GM18861 (cell line): ENCODE measurements at regions not wholly inside any gene's neighbourhood (a gene's known extent, or its start where the extent isn't known, plus 50 kb on each side); places are given as distances from the start of the nearest gene placed in this dataset.

Source experiments
- ATAC-seq: cut with Tn5 transposase; IDR thresholded peaks from one replicate; pipeline ENCODE4 v1.9.1; 2021; ENCODE audit not compliant: unreplicated experiment

DNA sequence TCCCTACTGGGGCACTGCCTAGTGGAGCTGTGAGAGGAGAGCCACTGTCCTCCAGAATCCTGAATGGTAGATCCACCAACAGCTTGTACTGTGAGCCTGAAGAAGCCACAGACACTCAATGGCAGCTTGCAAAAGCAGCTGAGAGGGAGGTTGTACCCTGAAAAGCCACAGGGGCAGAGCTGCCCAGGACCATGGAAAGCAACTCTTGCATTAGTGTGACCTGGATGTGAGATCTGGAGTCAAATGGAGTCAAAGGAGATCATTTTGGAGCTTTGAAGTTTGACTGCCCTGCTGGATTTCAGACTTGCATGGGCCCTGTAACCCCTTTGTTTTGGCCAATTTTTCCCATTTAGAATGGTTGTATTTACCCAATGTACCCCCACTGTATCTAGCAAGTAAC is 871.4 kb upstream of the PRMT6 start:
- ATAC-seq: no peak

DNA sequence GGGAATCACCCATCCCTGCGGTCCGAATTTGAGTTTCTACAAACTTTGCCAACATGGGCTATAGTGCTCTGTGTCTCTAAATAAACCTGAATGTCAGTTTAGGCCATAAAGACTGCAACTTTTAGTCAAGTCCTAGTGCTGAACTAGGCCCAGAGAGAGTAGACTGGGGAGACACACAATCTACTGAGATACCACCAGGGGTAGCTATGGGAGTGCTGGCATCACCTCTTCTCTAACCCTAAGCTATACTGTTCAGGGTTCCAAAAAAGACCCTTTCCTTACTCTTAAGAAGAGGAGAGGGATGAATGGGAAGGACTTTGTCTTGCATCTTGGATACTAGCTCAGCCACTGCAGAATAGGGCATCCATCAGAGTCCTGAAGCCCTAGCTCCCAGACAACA is 866.7 kb upstream of the PRMT6 start:
- ATAC-seq: no peak

DNA sequence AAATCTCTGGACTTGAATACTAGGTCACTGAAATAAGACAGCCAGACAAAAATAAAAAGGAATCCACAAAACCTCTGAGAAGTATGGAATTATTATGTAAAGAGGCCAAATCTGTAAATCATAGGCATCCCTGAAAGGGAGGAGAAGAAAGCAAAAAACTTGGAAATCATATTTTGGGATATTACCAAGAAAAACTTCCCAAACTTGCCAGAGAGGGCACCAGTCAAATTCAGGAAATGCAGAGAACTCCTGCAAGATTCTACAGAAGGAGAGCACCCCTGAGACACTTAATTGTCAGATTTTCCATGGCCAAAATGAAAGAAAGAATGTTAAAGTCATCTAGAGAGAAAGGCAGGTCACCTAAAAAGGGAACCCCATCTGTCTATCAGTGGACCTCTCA is 862.3 kb upstream of the PRMT6 start:
- ATAC-seq: no peak

DNA sequence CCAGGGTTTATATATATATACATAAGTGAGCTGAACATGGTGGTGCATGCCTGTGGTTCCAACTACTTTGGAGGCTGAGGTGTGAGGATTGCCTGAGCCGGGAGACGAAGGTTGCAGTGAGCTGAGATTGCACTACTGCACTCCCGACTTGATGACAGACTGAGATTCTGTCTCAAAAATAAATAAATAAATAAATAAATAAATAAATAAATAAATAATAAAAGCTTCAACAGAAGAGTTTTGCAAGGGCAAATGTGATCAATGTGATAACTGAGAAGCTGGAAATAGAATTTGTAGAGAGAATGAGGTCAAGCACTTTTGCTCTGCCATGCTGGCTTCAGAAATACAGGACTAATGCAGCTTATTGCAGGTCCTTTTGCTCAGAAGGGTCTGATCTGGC is 855.8 kb upstream of the PRMT6 start:
- no peak for ATAC-seq

DNA sequence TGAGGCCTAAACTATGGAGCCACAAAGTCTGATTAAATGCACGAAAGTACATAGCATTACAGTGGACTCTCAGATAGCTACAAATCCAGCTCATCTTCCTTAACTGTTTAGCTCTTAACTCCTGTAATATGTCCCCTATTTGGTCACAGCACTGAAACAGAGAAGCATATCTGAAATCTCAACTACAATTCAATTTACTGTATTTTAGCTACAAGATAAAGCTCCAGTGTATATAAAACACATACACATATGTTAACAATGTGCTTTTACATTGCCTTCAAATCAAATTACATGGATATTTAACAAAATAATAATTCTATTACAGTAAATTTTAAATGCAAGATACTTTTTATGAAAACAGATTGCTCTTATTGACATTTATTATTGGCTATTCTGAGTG is 849.3 kb upstream of the PRMT6 start:
- no peak for ATAC-seq

DNA sequence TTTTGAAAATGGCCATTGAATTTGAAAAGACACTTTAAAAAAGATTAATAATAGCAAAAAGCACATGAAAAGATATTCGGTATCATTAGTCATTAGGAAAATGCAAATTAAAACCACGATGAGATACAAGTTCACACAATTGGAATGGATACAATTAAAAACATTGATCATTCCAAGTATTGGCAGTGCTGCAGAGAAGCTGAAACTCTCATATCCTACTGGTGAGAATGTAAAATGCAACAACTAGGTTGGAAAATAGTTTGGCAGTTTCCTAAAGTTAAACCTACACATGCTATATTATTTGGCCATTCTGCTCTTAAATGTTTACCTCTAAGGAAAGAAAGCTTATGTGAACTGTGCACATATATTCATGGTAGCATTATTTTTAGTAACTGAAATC is 838.7 kb upstream of the PRMT6 start:
- ATAC-seq: no peak

DNA sequence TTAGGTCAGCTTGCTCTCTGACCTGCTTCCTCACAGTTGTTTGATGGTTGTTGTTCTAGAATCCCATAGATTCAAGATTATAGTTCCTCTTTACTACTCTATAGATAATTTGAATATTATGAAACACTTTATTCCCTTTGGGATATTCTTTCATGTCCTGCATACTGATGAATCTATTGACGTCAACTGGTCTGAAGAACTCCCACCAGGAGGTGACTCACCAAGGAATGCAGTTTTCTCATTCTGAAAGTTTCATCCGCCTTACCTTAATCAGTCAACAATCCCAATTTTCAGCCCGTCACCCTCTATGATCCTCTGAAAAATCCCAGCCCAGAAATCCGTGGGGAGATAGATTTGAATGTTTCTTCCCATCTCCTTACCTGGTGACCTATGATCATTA is 834.1 kb upstream of the PRMT6 start:
- ATAC-seq: no peak

DNA sequence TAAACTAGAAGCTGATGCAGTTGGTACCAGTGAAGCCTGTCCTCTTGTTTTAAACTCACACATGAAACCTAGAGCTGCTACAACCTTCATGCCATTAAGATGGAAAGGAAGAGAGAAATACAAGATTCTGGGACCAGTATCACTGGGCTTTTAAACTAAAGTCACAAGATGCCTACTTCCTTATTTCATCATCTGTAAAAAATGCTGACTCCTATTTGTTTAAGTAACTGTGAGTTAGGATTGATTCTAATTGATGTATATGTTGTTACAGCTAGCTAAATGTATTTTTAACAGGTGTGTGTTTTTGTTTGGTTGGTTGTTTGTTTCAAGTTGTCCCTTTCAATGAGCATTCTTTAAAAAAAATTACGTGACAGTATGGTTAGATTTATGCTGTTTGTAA is 833.3 kb upstream of the PRMT6 start:
- no peak for ATAC-seq

DNA sequence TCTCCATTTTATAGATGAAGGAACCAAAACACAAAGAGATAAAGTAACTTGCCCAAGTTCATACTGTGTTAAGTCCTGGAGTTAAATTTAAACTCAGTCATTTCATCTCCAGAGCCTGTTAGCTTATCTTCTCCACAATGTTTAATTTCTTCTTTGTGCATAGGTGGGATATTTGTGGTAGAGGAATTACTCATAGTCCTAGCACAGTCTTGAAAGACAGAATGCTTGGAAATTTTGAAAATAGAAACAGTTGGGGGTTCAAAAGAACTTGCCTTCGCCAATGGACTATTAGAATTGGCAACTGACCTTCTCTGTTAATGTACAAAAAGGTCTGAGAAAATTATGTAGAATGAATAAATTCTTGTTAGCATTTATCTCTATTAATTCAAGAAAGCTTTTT is 832.0 kb upstream of the PRMT6 start:
- no peak for ATAC-seq

DNA sequence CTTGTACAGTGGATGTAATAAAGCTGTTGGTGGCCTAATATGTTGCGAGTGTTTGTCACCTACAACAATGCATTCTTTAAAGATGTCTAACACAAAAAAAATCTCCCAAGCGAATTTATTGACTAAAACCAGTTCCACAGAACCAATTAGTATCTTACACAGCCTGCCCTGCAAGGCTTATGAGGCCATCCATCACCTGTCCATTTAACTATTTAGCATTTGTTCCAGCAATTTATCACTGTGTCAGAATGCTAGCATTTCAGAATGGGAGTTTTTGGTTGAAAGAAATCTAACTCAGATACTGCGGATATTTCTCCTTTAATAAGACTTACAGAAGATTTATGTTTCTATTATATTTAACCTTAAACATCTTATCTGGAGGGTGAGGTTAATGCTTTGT is 831.1 kb upstream of the PRMT6 start:
- ATAC-seq: no peak

DNA sequence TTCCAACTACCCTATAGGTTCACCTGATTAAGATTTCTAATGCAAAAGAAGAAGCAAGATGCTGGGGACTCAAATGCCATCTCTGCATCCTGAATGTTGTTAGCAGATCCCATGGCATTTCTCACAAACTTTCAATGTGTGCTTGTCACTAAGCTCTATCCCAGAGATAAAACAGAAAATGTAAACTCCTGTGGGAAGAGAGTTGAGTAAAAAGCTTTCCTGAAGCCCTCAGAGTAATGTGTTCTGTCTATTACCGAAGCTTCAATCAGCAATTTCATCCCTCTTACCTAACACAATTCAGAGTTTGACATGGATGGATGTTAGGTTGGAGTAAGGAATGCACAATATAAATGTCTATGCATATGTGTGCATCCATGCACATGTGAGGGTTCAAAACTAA is 829.9 kb upstream of the PRMT6 start:
- ATAC-seq: no peak

DNA sequence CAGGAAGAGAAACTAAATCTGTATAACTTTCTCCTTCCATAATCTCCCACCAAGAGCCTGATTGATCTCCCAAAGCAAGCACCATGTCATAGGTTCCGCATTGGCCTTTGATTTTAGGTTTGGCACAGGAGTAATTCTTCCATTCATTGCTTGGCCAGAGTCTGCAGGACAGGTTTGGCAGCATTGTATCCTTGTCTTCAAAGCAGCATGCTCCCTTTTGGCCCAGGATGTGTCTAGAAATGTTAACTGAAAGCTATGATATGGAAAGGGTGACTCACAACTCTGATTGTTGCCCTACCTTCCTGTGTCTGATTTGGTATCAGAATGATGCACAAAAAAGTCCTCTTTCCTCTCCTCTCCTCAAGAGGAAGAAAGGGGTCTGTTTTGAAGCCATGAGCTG is 824.3 kb upstream of the PRMT6 start:
- no peak for ATAC-seq

DNA sequence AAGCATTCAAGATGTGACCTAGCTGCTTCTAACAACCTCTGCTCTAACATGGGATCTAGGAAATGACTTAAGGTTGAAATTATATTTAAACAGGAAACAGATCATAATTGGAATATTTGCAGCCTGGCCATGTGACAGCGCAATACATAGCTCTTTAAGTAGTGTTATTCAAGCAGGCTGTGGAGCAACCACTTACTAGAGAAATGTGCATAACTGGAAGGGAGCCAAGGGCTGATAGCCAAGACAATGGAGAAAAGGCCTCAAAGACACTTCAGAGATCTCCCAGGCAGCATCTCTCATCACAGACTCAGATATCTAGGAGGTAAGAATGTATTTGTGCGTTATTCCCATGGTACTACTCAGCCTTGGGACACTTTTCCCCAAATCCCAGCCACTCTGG is 823.0 kb upstream of the PRMT6 start:
- ATAC-seq: no peak

DNA sequence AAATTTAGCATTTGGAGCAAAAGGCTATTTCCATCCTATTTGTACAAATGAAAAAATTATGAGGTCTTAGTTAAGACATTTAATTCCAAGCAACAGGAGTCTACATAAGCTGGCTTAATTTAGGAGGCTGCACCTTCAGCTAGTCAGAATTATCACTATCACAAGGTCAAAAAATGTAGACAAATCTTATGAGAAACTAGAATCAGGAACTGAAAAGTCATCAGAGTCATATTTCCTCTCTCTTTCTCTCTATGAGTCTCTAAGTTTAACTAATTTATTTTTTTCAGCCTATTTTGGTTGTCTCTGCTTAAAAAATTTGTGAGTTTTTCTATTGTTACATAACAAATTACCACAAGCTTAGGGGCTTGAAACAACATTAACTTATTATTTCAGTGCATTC is 807.1 kb upstream of the PRMT6 start:
- ATAC-seq: no peak

DNA sequence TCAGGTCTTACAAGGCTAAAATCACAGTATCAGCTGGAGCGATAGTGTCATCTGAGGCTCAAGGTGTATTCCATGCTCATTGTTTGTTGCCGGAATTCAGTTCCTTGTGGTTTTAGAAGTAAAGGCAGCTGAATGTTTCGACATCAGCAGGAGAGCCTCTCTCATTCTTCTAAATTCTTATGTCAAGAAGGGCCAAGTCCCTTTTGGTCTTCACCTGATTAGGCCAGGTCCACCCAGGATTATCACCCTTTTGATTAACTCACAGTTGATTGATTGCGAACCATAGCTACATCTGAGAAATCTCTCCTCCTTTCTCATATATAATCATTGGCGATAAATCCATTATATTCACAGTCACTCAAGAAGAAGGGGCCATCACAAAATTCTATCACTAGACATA is 806.7 kb upstream of the PRMT6 start:
- ATAC-seq: no peak

DNA sequence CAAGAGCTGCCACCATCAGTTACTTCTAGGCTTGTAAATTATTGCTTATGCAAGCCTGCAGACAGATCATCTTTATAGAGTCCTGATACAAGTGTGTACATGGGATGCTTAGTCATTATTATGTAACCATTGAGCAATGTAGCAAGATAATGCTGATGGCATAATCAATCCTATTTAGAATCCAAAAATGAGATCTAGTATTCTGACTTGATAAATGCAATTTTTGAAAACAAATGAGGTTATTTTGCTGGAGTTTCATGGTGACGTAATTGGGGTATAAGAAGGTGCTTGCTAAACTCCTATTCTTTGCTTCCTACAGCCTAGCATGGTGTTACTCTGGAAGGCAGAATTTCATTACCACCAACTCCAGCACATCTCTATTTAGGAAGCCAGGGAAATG is 801.7 kb upstream of the PRMT6 start:
- no peak for ATAC-seq

DNA sequence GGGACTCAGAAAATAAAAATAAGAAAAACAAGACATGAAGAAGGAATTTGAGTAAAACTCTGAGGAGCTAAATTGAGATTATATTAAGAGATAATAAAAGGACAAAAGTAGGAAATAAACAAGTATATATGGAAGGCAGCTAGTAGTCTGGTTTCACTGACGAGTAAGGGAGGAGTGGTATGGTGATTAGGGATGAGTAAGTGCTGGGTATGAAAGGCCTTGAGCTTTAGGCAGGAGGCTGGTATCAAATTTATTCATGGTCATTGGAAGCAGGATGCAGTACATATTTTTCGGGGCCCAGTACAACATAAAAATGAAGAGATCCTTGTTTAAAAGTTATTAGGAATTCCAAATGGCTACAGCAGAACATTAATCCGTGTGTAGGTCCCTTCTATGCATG is 789.7 kb upstream of the PRMT6 start:
- no peak for ATAC-seq

DNA sequence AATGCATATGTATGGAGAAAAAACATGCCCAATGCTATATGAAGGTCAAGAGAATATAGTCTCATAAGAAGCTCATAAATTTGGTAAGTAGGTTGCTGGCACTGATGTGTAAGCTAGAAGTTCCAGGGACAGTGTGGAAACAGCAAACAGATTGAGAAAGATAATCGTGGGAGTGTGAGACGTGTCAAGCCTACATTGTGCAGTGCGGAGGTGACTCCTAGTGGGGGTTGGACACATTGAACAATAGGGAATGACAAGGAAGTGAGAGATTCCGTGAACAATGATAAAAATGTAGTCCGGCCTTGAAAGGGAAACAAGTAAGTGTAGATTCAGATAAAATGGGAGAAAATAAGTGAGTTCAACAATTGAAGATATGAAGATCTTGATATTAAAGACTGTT is 788.4 kb upstream of the PRMT6 start:
- no peak for ATAC-seq

DNA sequence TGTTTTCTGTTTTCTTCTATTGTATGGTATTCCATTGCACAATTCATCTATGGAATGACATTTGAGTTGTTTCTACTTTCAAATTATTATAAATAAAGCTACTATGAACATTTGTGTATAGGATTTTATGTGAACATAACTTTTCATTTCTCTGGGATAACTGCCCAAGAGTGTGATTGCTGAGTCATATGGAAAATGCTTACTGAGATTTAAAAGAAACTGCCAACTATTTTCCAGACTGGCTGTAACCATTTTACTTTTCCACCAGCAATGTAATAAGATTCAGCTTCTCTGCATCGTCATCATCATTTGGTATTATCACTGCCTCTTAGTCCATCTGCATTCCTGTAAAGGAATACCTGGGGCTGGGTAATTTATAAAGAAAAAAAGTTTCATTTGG is 779.6 kb upstream of the PRMT6 start:
- ATAC-seq: no peak

DNA sequence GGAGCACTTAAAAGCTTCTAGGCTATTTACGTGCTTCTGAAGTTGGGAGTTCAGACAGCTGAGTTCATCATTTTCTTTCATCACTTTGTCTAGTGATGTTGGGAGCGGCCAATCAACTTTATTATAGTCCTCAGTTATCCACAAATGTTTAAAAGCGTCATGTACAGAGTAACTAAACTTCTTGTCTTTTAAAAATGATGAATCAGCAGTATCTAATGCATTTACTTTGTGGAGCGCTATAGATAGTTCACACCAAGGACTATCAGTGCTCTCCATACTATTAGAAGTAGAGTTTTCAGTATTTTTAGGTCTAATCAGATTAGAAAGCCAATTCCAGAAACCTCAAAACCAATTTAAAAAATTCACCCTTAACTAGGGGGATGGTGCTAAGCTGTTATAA is 778.7 kb upstream of the PRMT6 start:
- ATAC-seq: no peak

DNA sequence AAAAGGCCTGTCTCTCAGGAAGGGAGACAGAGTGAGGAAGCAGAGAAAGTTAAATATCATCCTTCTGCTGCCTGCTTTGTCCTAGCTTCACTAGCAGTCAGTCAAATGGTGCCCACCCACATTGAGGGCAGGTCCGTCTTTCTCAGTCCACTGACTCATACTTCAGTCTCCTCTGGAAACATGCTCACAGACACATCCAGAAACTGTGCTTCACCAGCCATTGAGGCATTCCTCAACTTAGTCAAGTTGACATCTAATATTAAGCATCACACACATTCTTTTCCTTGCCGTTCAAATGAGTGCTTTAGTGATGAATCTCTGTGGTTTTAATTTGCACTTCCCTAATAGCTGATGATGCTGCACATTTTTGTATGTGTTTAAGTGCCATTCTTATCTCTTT is 777.8 kb upstream of the PRMT6 start:
- ATAC-seq: no peak

DNA sequence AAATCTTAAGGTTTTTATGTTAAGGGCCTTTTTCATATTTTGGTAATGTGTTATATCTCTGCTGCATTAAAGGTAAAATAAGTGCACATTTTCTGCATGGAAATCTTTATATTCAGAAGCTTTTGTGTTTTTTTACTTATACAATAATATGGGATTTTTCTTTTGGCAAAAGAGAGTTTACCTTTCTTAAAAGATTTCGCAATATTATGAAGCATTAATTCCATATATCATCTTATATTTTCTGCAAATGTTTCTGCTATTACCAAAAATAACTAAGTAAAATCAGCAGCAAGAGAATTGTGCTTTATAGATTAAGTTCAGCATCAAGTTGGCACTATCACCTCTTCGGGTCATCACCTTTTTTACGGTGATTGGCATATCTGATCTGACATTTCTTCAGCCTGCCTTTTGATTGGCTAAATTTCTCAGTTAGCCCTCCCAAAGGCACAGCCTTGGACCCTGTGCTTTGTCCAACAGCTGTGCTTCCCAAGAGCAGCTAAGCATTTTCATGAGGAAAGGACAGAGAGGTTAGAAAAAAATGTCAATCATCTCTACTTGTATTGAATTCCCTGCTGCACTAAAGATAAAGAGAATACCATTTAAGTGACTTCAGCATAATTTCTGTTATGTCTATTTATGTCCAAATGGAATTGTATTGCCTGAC is 767.1 kb upstream of the PRMT6 start:
- ATAC-seq: no peak

DNA sequence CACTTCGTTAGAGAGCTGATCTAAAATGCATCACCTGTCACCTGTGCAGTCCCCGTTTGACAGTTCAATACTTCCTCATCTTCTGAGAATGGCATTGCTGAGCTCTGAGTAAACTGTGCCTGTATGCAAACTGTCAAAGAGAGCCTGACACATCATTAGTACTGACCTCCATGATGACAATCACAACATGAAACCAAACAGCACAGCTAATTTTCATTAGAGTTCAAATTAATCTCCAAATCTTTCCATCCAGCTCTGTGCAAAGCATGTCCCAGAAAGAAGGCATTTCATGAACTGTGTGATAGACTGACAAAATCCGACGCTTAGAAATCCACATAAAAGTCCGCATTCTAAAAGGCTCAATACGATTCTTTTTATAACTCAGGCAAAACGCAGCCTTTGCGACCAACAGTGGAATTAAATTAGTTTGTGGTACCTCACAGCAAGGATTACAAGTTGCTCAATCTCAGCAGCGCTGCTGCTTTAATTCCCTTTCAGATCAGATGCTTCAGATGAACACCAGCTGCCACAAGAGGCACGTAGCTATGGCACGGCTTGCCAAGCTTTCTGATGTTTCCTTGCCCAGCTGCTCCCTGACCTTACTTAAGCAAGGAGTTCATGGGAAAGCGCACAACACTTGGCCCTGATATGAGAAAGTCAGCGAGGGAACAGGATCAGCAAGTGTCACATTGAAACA is 765.5 kb upstream of the PRMT6 start:
- ATAC-seq: no peak
